OCI-LY3 (cell line): ENCODE measurements at regions not wholly inside any gene's neighbourhood (a gene's known extent, or its start where the extent isn't known, plus 50 kb on each side); places are given as distances from the start of the nearest gene placed in this dataset.

ENCODE experiments used
- H2AFZ ChIP-seq: fragments of 200-600, 300-600 bp; shearing (Covaris generic); 2 replicates; pipeline ENCODE4 v1.6.0; 2014; ENCODE audit warnings: antibody characterized with exemption, low read depth, low read length
- H3K27ac ChIP-seq: fragments of 200-600, 300-600 bp; sonication (generic); 2 replicates; pipeline ENCODE4 v1.5.1; 2014; ENCODE audit warnings: mild to moderate bottlenecking, low read length, moderate library complexity, mixed read lengths
- H3K27me3 ChIP-seq: fragments of 200-600, 300-600 bp; sonication (generic); 2 replicates; pipeline ENCODE4 v1.6.1; 2014; ENCODE audit warnings: low read depth, low read length, mixed read lengths
- H3K36me3 ChIP-seq: fragments of 200-600, 300-600 bp; sonication (generic); replicated peaks from 2 replicates; pipeline ENCODE3; 2014; ENCODE audit warnings: low read depth, low read length, mixed read lengths
- H3K4me1 ChIP-seq: fragments of 300-600, 200-600 bp; sonication (generic); 2 replicates; pipeline ENCODE4 v1.6.1; 2014; ENCODE audit warnings: low read length, mixed read lengths
- H3K4me2 ChIP-seq: fragments of 200-600, 300-600 bp; sonication (generic); 2 replicates; pipeline ENCODE4 v1.6.1; 2014; ENCODE audit warnings: low read length, mixed read lengths
- H3K4me3 ChIP-seq: fragments of 300-600, 200-600 bp; sonication (generic); 2 replicates; pipeline ENCODE4 v1.5.1; 2014; ENCODE audit warnings: antibody characterized with exemption, mild to moderate bottlenecking, low read length, moderate library complexity
- H3K79me2 ChIP-seq: fragments of 300-600, 200-600 bp; shearing (Covaris generic); 2 replicates; pipeline ENCODE4 v1.6.1; 2014; ENCODE audit warnings: mild to moderate bottlenecking, low read length, mixed read lengths
- H3K9ac ChIP-seq: fragments of 300-600, 200-600 bp; shearing (Covaris generic); 2 replicates; pipeline ENCODE4 v1.6.0; 2014; ENCODE audit warnings: mild to moderate bottlenecking, low read length, moderate library complexity
- H3K9me3 ChIP-seq: fragments of 200-600, 300-600 bp; shearing (Covaris generic); 2 replicates; pipeline ENCODE4 v1.6.1; 2014; ENCODE audit warnings: low read length, mixed read lengths; ENCODE audit not compliant: insufficient read depth
- H4K20me1 ChIP-seq: fragments of 200-600, 300-600 bp; sonication (generic); 2 replicates; pipeline ENCODE4 v1.6.1; 2016; ENCODE audit warnings: low read length, mixed read lengths; ENCODE audit not compliant: insufficient read depth
- EZH2phosphoT487 ChIP-seq: fragments of 200-600 bp; shearing (Covaris generic); IDR thresholded peaks from 2 replicates; pipeline ENCODE4 v1.6.1; 2018; ENCODE audit warnings: antibody characterized with exemption, mixed run types, low read depth
- TF ChIP-seq, protein P1 (sequence below): fragments of 200-600, 300-600 bp; sonication (generic); IDR thresholded peaks from 2 replicates; pipeline ENCODE4 v1.5.1; 2014; ENCODE audit warnings: antibody characterized with exemption, low read length, low read depth

- Histone ChIP-seq H3K4me1 (no peaks in the 10 kb centered on the region), H3K9me3 (no peaks in the 10 kb centered on the region; the same call in 1 of the 2 replicates), H3K36me3 (no peaks in the 10 kb centered on the region), H3K4me3 (no peak overlapping the region), H3K79me2 (no peaks in the 10 kb centered on the region), H3K9ac (no peak overlapping the region), H3K4me2 (no peak overlapping the region), H4K20me1 (no peaks in the 10 kb centered on the region), H2AFZ (no peak overlapping the region), H3K27ac (no peak overlapping the region), H3K27me3 (no peaks in the 10 kb centered on the region)
- TF ChIP-seq, protein P1, sequence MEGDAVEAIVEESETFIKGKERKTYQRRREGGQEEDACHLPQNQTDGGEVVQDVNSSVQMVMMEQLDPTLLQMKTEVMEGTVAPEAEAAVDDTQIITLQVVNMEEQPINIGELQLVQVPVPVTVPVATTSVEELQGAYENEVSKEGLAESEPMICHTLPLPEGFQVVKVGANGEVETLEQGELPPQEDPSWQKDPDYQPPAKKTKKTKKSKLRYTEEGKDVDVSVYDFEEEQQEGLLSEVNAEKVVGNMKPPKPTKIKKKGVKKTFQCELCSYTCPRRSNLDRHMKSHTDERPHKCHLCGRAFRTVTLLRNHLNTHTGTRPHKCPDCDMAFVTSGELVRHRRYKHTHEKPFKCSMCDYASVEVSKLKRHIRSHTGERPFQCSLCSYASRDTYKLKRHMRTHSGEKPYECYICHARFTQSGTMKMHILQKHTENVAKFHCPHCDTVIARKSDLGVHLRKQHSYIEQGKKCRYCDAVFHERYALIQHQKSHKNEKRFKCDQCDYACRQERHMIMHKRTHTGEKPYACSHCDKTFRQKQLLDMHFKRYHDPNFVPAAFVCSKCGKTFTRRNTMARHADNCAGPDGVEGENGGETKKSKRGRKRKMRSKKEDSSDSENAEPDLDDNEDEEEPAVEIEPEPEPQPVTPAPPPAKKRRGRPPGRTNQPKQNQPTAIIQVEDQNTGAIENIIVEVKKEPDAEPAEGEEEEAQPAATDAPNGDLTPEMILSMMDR: no peak
- TF ChIP-seq EZH2phosphoT487: no peak
Measured at GRCh38 chr2:146496248-146496647, 1348.6 kb upstream of the ACVR2A start.

GRCh38 chr2:146489386-146489785 lies 1355.4 kb upstream of the ACVR2A start:
- H3K4me1 ChIP-seq: no peaks in the 10 kb centered on the region
- no peak for TF ChIP-seq EZH2phosphoT487
- TF ChIP-seq, protein P1: no peak

DNA sequence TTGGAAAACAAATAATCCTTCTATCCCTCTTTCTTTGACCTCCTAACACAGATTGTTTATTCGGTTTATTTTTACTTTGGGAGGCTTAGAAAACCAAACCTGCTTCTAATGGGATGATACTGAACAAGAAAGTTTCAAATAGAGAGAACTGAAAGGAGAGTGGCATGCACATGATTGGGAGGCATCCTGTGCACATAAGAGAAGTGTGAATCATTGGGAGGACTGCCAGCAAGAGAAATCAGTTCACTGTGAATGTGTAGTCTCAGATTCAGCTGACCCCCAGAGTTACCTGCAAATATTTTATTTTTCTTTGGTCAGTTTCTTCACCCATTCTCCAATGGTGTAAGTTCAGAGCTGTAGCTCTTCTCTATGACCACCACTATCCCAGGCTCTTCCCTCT lies 1363.2 kb upstream of the ACVR2A start:
- Histone ChIP-seq H3K4me1 (no peaks in the 10 kb centered on the region), H3K9ac (no peak overlapping the region), H3K9me3 (no peaks in the 10 kb centered on the region), H3K27ac (no peak overlapping the region), H3K27me3 (no peaks in the 10 kb centered on the region), H3K4me3 (no peak overlapping the region), H2AFZ (no peak overlapping the region), H3K4me2 (no peak overlapping the region), H4K20me1 (no peaks in the 10 kb centered on the region), H3K36me3 (no peaks in the 10 kb centered on the region), H3K79me2 (no peaks in the 10 kb centered on the region)
- no peak for TF ChIP-seq EZH2phosphoT487
- TF ChIP-seq, protein P1: no peak

More at GRCh38 chr2:146489386-146489785, 1355.4 kb upstream of the ACVR2A start:
- no peaks in the 10 kb centered on the region; the same call in 1 of the 2 replicates for H3K9me3 ChIP-seq
- no peak overlapping the region for H3K4me3 ChIP-seq
- H3K27me3 ChIP-seq: no peaks in the 10 kb centered on the region
- H3K79me2 ChIP-seq: no peaks in the 10 kb centered on the region
- no peak overlapping the region for H3K4me2 ChIP-seq
- H2AFZ ChIP-seq: no peak overlapping the region
- H3K27ac ChIP-seq: no peak overlapping the region
- no peaks in the 10 kb centered on the region for H3K36me3 ChIP-seq
- H3K9ac ChIP-seq: no peak overlapping the region
- H4K20me1 ChIP-seq: no peaks in the 10 kb centered on the region

DNA sequence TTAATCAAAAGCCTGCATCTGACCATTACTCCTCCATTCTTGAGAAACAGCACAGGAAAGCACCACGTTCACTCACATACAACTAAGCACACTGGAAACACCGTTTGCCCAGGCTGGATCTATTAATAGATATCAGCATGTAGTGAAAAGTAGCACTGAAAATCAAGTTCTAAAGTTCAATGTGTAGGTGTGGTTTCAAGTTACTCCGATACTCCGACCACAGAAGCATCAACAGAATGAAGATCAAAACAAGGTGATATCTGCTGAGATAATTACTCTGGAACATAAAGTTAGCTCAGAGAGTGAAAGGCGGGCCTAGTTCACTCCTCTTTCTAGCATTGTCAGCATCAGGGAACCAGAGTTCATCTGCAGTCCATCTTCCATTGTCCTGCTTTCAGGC lies 1367.4 kb upstream of the ACVR2A start:
- TF ChIP-seq, protein P1: no peak
- no peak for TF ChIP-seq EZH2phosphoT487
- Histone ChIP-seq H3K79me2 (no peaks in the 10 kb centered on the region), H3K9me3 (no peaks in the 10 kb centered on the region), H2AFZ (no peak overlapping the region), H3K4me3 (no peak overlapping the region), H3K27ac (no peak overlapping the region), H3K4me2 (no peak overlapping the region), H3K36me3 (no peaks in the 10 kb centered on the region), H4K20me1 (no peaks in the 10 kb centered on the region), H3K4me1 (no peaks in the 10 kb centered on the region), H3K27me3 (no peaks in the 10 kb centered on the region), H3K9ac (no peak overlapping the region)
